GM23248 (cell line): ENCODE measurements at regions not wholly inside any gene's neighbourhood (a gene's known extent, or its start where the extent isn't known, plus 50 kb on each side); places are given as distances from the start of the nearest gene placed in this dataset.

Experiments
- EZH2 ChIP-seq: fragments of 200-600 bp; sonication (generic); IDR thresholded peaks from 2 replicates; pipeline ENCODE4 v1.6.1; 2018; ENCODE audit warnings: antibody characterized with exemption, mild to moderate bottlenecking; ENCODE audit not compliant: insufficient read depth, poor library complexity, severe bottlenecking
- EZH2phosphoT487 ChIP-seq: fragments of 200-600 bp; sonication (generic); IDR thresholded peaks from 2 replicates; pipeline ENCODE4 v1.6.1; 2018; ENCODE audit warnings: antibody characterized with exemption, moderate library complexity, mild to moderate bottlenecking, low read depth; ENCODE audit not compliant: insufficient read depth

DNA sequence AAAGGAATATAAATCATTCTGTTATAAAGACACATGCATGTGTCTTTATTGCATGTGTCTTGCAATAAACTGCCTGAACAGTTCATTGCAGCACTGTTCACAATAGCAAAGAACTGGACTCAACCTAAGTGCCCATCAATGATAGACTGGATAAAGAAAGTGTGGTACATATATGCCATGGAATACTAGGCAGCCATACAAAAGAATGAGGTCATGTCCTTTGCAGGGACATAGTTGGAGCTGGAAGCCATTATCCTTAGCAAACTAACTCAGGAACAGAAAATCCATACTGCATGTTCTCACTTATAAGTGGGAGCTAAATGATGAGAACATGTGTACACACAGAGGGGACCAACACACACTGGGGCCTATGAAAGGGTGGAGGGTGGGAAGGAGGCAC is 63.7 kb upstream of the CHD1 start:
- no peak for TF ChIP-seq EZH2
- TF ChIP-seq EZH2phosphoT487, result no peak
